AG09319 (cell line): ENCODE measurements at regions not wholly inside any gene's neighbourhood (a gene's known extent, or its start where the extent isn't known, plus 50 kb on each side); places are given as distances from the start of the nearest gene placed in this dataset.

ENCODE experiments used
- DNase-seq: peaks from one replicate; pipeline ENCODE4 v3.0.0-alpha.2; 2010; ENCODE audit warnings: low read depth; ENCODE audit errors: extremely low read depth
- CTCF ChIP-seq: IDR thresholded peaks from 2 replicates; pipeline ENCODE4 v1.5.1; 2011; ENCODE audit warnings: low read depth, mild to moderate bottlenecking, inconsistent platforms, low read length, moderate library complexity

GRCh38 chr15:29972051-29972450 is 110.7 kb upstream of the GOLGA8J start:
- TF ChIP-seq CTCF, result no peak
- DNase-seq, result no peak

GRCh38 chr15:29970402-29970695 is 112.4 kb upstream of the GOLGA8J start:
- DNase-seq, result no peak
- TF ChIP-seq CTCF, result no peak

GRCh38 chr15:29969562-29970401 is 113.0 kb upstream of the GOLGA8J start:
- no peak for TF ChIP-seq CTCF

GRCh38 chr15:29968895-29969561 is 113.7 kb upstream of the GOLGA8J start:
- no peak for TF ChIP-seq CTCF
- DNase-seq, result no peak

More at GRCh38 chr15:29969562-29970401, 113.0 kb upstream of the GOLGA8J start:
- DNase-seq, result no peak

- DNase-seq, result no peak
- no peak for TF ChIP-seq CTCF
Observed at GRCh38 chr15:29968099-29968894, 114.5 kb upstream of the GOLGA8J start.

- TF ChIP-seq CTCF, result no peak
- DNase-seq, result no peak
Observed at GRCh38 chr15:29962407-29962806, 120.3 kb upstream of the GOLGA8J start.
